Prostate gland (tissue), 2 donors: ENCODE measurements at regions not wholly inside any gene's neighbourhood (a gene's known extent, or its start where the extent isn't known, plus 50 kb on each side); places are given as distances from the start of the nearest gene placed in this dataset.
"Not testable (repeated sequence)": the region's sequence is repeated elsewhere in the genome, so short reads cannot be mapped to it uniquely, and the experiment has no call there.

Experiments used
- DNase-seq: peaks from one replicate; pipeline ENCODE4 v3.0.0-alpha.2; 2019; ENCODE audit warnings: low spot score
- H3K27ac ChIP-seq, 2 donors: fragments of 200-600 bp; sonication (generic); 2 replicates each; pipeline ENCODE4 v1.5.1; 2017 to 2019
- H3K27me3 ChIP-seq: fragments of 200-600 bp; sonication (generic); replicated peaks from 2 replicates; pipeline ENCODE4 v1.5.1; 2019; ENCODE audit not compliant: insufficient read depth
- H3K36me3 ChIP-seq, 2 donors: fragments of 200-600 bp; sonication (generic); 1 replicate in 1 of 2; 2 replicates in 1 of 2; pipeline versions ENCODE4 v1.5.1 to v1.8.1; 2017 to 2019
- H3K4me1 ChIP-seq: fragments of 200-600 bp; sonication (generic); replicated peaks from 2 replicates; pipeline ENCODE4 v1.5.1; 2019
- H3K4me3 ChIP-seq, 2 donors: fragments of 200-600 bp; sonication (generic); 2 replicates each; pipeline ENCODE4 v1.5.1; 2017 to 2019
- H3K9me3 ChIP-seq: fragments of 200-600 bp; sonication (generic); 2 replicates; pipeline ENCODE4 v1.5.1; 2017
- CTCF ChIP-seq, 4 experiments: fragments of 200-600 bp in 2 of 4; fragments of 450-650 bp in 2 of 4; sonication (generic) in 2 of 4; IDR thresholded peaks; 1 replicate in 3 of 4; 2 replicates in 1 of 4; pipeline ENCODE4 v1.5.1; 2016 to 2019; ENCODE audit warnings: antibody characterized with exemption in 4 of 4, mild to moderate bottlenecking in 2 of 4, moderate library complexity in 2 of 4
- POLR2A ChIP-seq: fragments of 450-650 bp; IDR thresholded peaks from one replicate; pipeline ENCODE4 v1.6.1; 2016; ENCODE audit warnings: antibody characterized with exemption, mild to moderate bottlenecking
- POLR2AphosphoS5 ChIP-seq: sonication (generic); formaldehyde crosslinking; IDR thresholded peaks from one replicate; pipeline ENCODE4 v1.6.1; 2017; ENCODE audit warnings: antibody characterized with exemption
- WGBS: methylation state at CpG from one replicate; pipeline ENCODE4 v1.1.5; 2018; 5-methylcytosine and 5-hydroxymethylcytosine counted together
- intact Hi-C: fragments of 100-400 bp; cut with DNase I; formaldehyde crosslinking; loops from one replicate; pipeline ENCODE4 v1.14.2; 2022

- Histone ChIP-seq H3K27me3 (no peaks in the 10 kb centered on the region), H3K27ac (no peak overlapping the region), H3K4me3 (no peak overlapping the region), H3K36me3 (no peaks in the 10 kb centered on the region), H3K9me3 (no peaks in the 10 kb centered on the region), H3K4me1 (no peaks in the 10 kb centered on the region)
- intact Hi-C loops = no loop called here
- no peak for DNase-seq
- TF ChIP-seq POLR2AphosphoS5 (no peak), CTCF (IDR thresholded peaks at IDR 0.05) (no peak), POLR2A (no peak)
- WGBS = 88% methylated on average over 16 of the region's 17 CpGs
These were observed 357.0 kb downstream of the TMEM121 start for GRCh38 chr14:105883066-105884005.

- H3K36me3 ChIP-seq, DNase-seq, H3K4me1 ChIP-seq, H3K27me3 ChIP-seq, H3K9me3 ChIP-seq, intact Hi-C loops, H3K27ac ChIP-seq, H3K4me3 ChIP-seq: not testable (repeated sequence)
- WGBS = 75% methylated on average over 13 of the region's 17 CpGs
These were observed 357.9 kb downstream of the TMEM121 start for GRCh38 chr14:105884192-105884807.

- intact Hi-C loops = no loop called here
- TF ChIP-seq CTCF (IDR thresholded peaks at IDR 0.05) (no peak), POLR2A (no peak), POLR2AphosphoS5 (no peak)
- WGBS = 90% methylated on average over 13 of the region's 13 CpGs
- Histone ChIP-seq H3K4me3 (no peak overlapping the region), H3K27ac (no peak overlapping the region), H3K4me1 (no peaks in the 10 kb centered on the region), H3K9me3 (no peaks in the 10 kb centered on the region), H3K27me3 (no peaks in the 10 kb centered on the region), H3K36me3 (no peaks in the 10 kb centered on the region)
- DNase-seq = no peak
These were observed 358.5 kb downstream of the TMEM121 start for GRCh38 chr14:105884808-105885281.

GRCh38 chr14:105885561-105886320, 359.4 kb downstream of the TMEM121 start:
- Histone ChIP-seq H3K36me3 (no peaks in the 10 kb centered on the region), H3K4me1 (no peaks in the 10 kb centered on the region), H3K27me3 (no peaks in the 10 kb centered on the region), H3K9me3 (no peaks in the 10 kb centered on the region), H3K27ac (no peak overlapping the region), H3K4me3 (no peak overlapping the region)
- 86% methylated on average over 23 of the region's 23 CpGs for WGBS
- no peak for DNase-seq
- no peak for TF ChIP-seq POLR2A
- no peak for TF ChIP-seq POLR2AphosphoS5
- TF ChIP-seq CTCF (IDR thresholded peaks at IDR 0.05) = no peak
- intact Hi-C loops = no loop called here

GRCh38 chr14:105886791-105887191, 360.4 kb downstream of the TMEM121 start:
- H3K4me3 ChIP-seq, H3K4me1 ChIP-seq, H3K27ac ChIP-seq, intact Hi-C loops, H3K27me3 ChIP-seq, H3K9me3 ChIP-seq, DNase-seq, H3K36me3 ChIP-seq: not testable (repeated sequence)
- WGBS = 81% methylated on average over 4 of the region's 4 CpGs
